Fibroblast of mammary gland (primary cell): ENCODE measurements at regions not wholly inside any gene's neighbourhood (a gene's known extent, or its start where the extent isn't known, plus 50 kb on each side); places are given as distances from the start of the nearest gene placed in this dataset.

Source experiments
- DNase-seq: peaks from one replicate; pipeline ENCODE4 v3.0.0-alpha.2; 2010; ENCODE audit warnings: low read depth
- H3K4me3 ChIP-seq: 2 replicates; pipeline ENCODE4 v1.5.1; 2011; ENCODE audit warnings: low read depth, mild to moderate bottlenecking, low read length, moderate library complexity; ENCODE audit not compliant: control insufficient read depth
- CTCF ChIP-seq: conservative IDR thresholded peaks from 2 replicates; pipeline ENCODE4 v1.5.1; 2011; ENCODE audit warnings: low read depth, low read length, inconsistent platforms; ENCODE audit not compliant: control insufficient read depth, insufficient read depth

- no peak overlapping the region for H3K4me3 ChIP-seq
- no peak for DNase-seq
- TF ChIP-seq CTCF = no peak
These were observed 912.9 kb downstream of the SORCS1 start for GRCh38 chr10:106251573-106251972.

GRCh38 chr10:106242301-106242700 is 922.2 kb downstream of the SORCS1 start:
- no peak overlapping the region for H3K4me3 ChIP-seq
- no peak for TF ChIP-seq CTCF
- no peak for DNase-seq

GRCh38 chr10:106226828-106227227 is 937.7 kb downstream of the SORCS1 start:
- no peak overlapping the region for H3K4me3 ChIP-seq
- no peak for DNase-seq
- no peak for TF ChIP-seq CTCF

- TF ChIP-seq CTCF = no peak
- H3K4me3 ChIP-seq = no peak overlapping the region
- DNase-seq = no peak
These were observed 938.4 kb downstream of the SORCS1 start for GRCh38 chr10:106226142-106226541.

- TF ChIP-seq CTCF = no peak
- DNase-seq = peak; percentile 1
These were observed 939.8 kb downstream of the SORCS1 start for GRCh38 chr10:106224676-106225075.

GRCh38 chr10:106217627-106218026 is 946.9 kb downstream of the SORCS1 start:
- no peak for DNase-seq
- TF ChIP-seq CTCF = no peak

More at GRCh38 chr10:106224676-106225075, 939.8 kb downstream of the SORCS1 start:
- H3K4me3 ChIP-seq = no peak overlapping the region

GRCh38 chr10:106216085-106216484 is 948.4 kb downstream of the SORCS1 start:
- no peak overlapping the region for H3K4me3 ChIP-seq
- DNase-seq = no peak
- TF ChIP-seq CTCF = no peak

More at GRCh38 chr10:106217627-106218026, 946.9 kb downstream of the SORCS1 start:
- H3K4me3 ChIP-seq = no peak overlapping the region
